ENCODE measurements at regions not wholly inside any gene's neighbourhood (a gene's known extent, or its start where the extent isn't known, plus 50 kb on each side); places are given as distances from the start of the nearest gene placed in this dataset.

DNA sequence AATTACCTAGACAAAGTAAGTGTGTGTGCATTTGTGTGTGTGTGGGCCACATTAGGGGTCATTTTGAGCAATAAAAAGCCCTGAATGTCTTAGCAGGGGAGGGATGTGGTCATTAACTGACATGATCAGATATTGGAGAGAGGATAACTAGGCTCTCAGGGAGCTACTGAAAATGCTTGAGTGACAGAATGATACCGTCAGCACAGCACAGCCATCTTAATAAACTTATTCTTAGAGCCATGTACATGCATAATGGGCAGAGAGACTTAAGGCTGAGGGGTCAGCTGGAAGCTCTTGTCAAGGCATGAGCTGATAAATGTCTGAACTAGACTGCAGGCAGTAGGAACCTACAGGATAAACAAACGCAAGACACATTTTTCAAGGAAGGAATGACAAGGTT lies 239.1 kb upstream of the NCAM1 start:
- no CpG with 5 or more reads among the region's 2 CpGs for WGBS (ENCODE audit: extremely low coverage, insufficient coverage, low lambda C conversion rate)
- Histone ChIP-seq H3K56ac (ENCODE audit: low read length) (no peak overlapping the region), H2AK5ac (ENCODE audit: low read length) (no peak overlapping the region), H3K23ac (ENCODE audit: low read length) (no peak overlapping the region), H3K79me1 (ENCODE audit: low read length) (no peaks in the 10 kb centered on the region), H3K36me3 (ENCODE audit: control insufficient read depth, insufficient read depth, low read length) (no peaks in the 10 kb centered on the region), H3K18ac (ENCODE audit: low read length) (no peak overlapping the region), H2BK5ac (ENCODE audit: low read length) (no peak overlapping the region), H2BK120ac (ENCODE audit: low read depth, low read length) (no peak overlapping the region), H3K27me3 (ENCODE audit: insufficient read depth, low read length, poor library complexity) (no peaks in the 10 kb centered on the region), H3K79me2 (ENCODE audit: control insufficient read depth, insufficient read depth, low read length) (no peaks in the 10 kb centered on the region), H3K9ac (ENCODE audit: low read length) (no peak overlapping the region), H4K5ac (ENCODE audit: low read length) (no peak overlapping the region), H4K8ac (ENCODE audit: low read depth, low read length) (no peak overlapping the region), H3K4me1 (ENCODE audit: control insufficient read depth, low read depth, low read length) (no peaks in the 10 kb centered on the region), H3K27ac (ENCODE audit: low read depth, low read length) (no peak overlapping the region), H3K4me2 (ENCODE audit: low read length) (no peak overlapping the region), H2BK15ac (replicated peaks; ENCODE audit: low read depth) (no peak overlapping the region), H3K4ac (ENCODE audit: low read depth, low read length) (no peak overlapping the region), H3K4me3 (ENCODE audit: low read length) (no peak overlapping the region)
- no peak for DNase-seq

DNA sequence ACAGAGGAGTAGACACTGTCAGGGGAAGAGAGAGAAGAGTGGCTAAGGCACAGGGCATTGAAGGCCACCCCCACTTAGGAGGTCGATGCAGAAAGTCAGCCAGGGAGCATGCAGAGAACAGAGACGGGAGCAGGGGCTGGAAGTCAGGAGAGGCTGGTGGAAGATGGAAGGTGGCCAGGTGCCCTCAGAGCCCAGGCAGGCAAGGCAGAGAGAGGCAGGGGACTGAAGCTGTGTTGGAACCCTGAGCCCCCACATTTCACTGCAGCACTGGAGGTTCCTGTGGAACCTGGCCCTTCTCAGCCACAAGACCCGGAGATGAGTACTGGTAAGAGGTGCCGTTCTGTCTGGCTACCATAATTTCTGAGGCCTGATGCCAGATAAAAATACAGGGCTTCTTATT lies 238.3 kb upstream of the NCAM1 start:
- H3K27me3 ChIP-seq (ENCODE audit: insufficient read depth, low read length, poor library complexity): no peaks in the 10 kb centered on the region
- no peak overlapping the region for H3K23ac ChIP-seq (ENCODE audit: low read length)
- H3K18ac ChIP-seq (ENCODE audit: low read length): no peak overlapping the region

GRCh38 chr11:112723676-112724495 lies 237.3 kb upstream of the NCAM1 start:
- Histone ChIP-seq H2AK5ac (ENCODE audit: low read length) (no peak overlapping the region), H2BK15ac (replicated peaks; ENCODE audit: low read depth) (no peak overlapping the region), H4K5ac (ENCODE audit: low read length) (no peak overlapping the region), H3K27ac (ENCODE audit: low read depth, low read length) (no peak overlapping the region), H3K56ac (ENCODE audit: low read length) (no peak overlapping the region), H2BK5ac (ENCODE audit: low read length) (no peak overlapping the region), H3K27me3 (ENCODE audit: insufficient read depth, low read length, poor library complexity) (no peaks in the 10 kb centered on the region), H3K4me1 (ENCODE audit: control insufficient read depth, low read depth, low read length) (no peaks in the 10 kb centered on the region), H2BK120ac (ENCODE audit: low read depth, low read length) (no peak overlapping the region), H3K9ac (ENCODE audit: low read length) (no peak overlapping the region), H3K4ac (ENCODE audit: low read depth, low read length) (no peak overlapping the region), H3K18ac (ENCODE audit: low read length) (no peak overlapping the region), H3K4me3 (ENCODE audit: low read length) (no peak overlapping the region), H3K4me2 (ENCODE audit: low read length) (no peak overlapping the region), H3K36me3 (ENCODE audit: control insufficient read depth, insufficient read depth, low read length) (no peaks in the 10 kb centered on the region), H4K8ac (ENCODE audit: low read depth, low read length) (no peak overlapping the region), H3K79me2 (ENCODE audit: control insufficient read depth, insufficient read depth, low read length) (no peaks in the 10 kb centered on the region), H3K23ac (ENCODE audit: low read length) (no peak overlapping the region), H3K79me1 (ENCODE audit: low read length) (no peaks in the 10 kb centered on the region)
- no CpG with 5 or more reads among the region's 13 CpGs for WGBS (ENCODE audit: extremely low coverage, insufficient coverage, low lambda C conversion rate)
- DNase-seq: no peak

More for the DNA sequence above, 238.3 kb upstream of the NCAM1 start:
- no peak overlapping the region for H3K4me3 ChIP-seq (ENCODE audit: low read length)
- no peak overlapping the region for H3K9ac ChIP-seq (ENCODE audit: low read length)
- no peaks in the 10 kb centered on the region for H3K79me2 ChIP-seq (ENCODE audit: control insufficient read depth, insufficient read depth, low read length)
- no peak overlapping the region for H2BK5ac ChIP-seq (ENCODE audit: low read length)
- H3K27ac ChIP-seq (ENCODE audit: low read depth, low read length): no peak overlapping the region
- no peak overlapping the region for H3K56ac ChIP-seq (ENCODE audit: low read length)
- no peak overlapping the region for H4K8ac ChIP-seq (ENCODE audit: low read depth, low read length)
- no peak overlapping the region for H2AK5ac ChIP-seq (ENCODE audit: low read length)
- no peak overlapping the region for H2BK15ac ChIP-seq (replicated peaks; ENCODE audit: low read depth)
- no peak overlapping the region for H3K4ac ChIP-seq (ENCODE audit: low read depth, low read length)
- no peaks in the 10 kb centered on the region for H3K36me3 ChIP-seq (ENCODE audit: control insufficient read depth, insufficient read depth, low read length)
- WGBS (ENCODE audit: extremely low coverage, insufficient coverage, low lambda C conversion rate): no CpG with 5 or more reads among the region's 4 CpGs
- DNase-seq: no peak
- H3K4me2 ChIP-seq (ENCODE audit: low read length): no peak overlapping the region
- no peaks in the 10 kb centered on the region for H3K4me1 ChIP-seq (ENCODE audit: control insufficient read depth, low read depth, low read length)
- H3K79me1 ChIP-seq (ENCODE audit: low read length): no peaks in the 10 kb centered on the region
- no peak overlapping the region for H2BK120ac ChIP-seq (ENCODE audit: low read depth, low read length)
- H4K5ac ChIP-seq (ENCODE audit: low read length): no peak overlapping the region

DNA sequence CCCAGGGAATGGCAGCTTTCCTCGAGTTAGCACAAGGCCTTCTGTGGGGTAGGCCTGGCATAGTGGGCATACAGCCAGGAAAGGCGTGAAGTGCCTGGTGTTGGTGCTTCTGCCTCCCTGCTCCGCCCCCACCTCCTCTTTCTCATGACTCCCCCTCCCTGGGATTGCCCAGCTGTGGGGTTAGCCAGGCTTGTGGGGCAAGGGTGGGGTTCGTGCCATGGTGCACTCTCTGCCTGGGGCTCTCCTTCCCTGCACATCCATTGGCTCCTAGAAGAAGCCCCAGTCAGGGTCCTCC lies 236.8 kb upstream of the NCAM1 start:
- no peaks in the 10 kb centered on the region for H3K36me3 ChIP-seq (ENCODE audit: control insufficient read depth, insufficient read depth, low read length)
- no CpG with 5 or more reads among the region's 4 CpGs for WGBS (ENCODE audit: extremely low coverage, insufficient coverage, low lambda C conversion rate)
- no peak overlapping the region for H3K4ac ChIP-seq (ENCODE audit: low read depth, low read length)
- H3K4me3 ChIP-seq (ENCODE audit: low read length): no peak overlapping the region
- no peak overlapping the region for H3K56ac ChIP-seq (ENCODE audit: low read length)
- no peak overlapping the region for H3K4me2 ChIP-seq (ENCODE audit: low read length)
- no peak overlapping the region for H2BK15ac ChIP-seq (replicated peaks; ENCODE audit: low read depth)
- H2BK120ac ChIP-seq (ENCODE audit: low read depth, low read length): no peak overlapping the region
- no peak overlapping the region for H3K27ac ChIP-seq (ENCODE audit: low read depth, low read length)
- H3K79me2 ChIP-seq (ENCODE audit: control insufficient read depth, insufficient read depth, low read length): no peaks in the 10 kb centered on the region
- H3K27me3 ChIP-seq (ENCODE audit: insufficient read depth, low read length, poor library complexity): no peaks in the 10 kb centered on the region
- H3K9ac ChIP-seq (ENCODE audit: low read length): no peak overlapping the region
- H3K18ac ChIP-seq (ENCODE audit: low read length): no peak overlapping the region
- H4K8ac ChIP-seq (ENCODE audit: low read depth, low read length): no peak overlapping the region
- H2BK5ac ChIP-seq (ENCODE audit: low read length): no peak overlapping the region
- no peaks in the 10 kb centered on the region for H3K79me1 ChIP-seq (ENCODE audit: low read length)
- no peak overlapping the region for H4K5ac ChIP-seq (ENCODE audit: low read length)
- H3K23ac ChIP-seq (ENCODE audit: low read length): no peak overlapping the region
- no peaks in the 10 kb centered on the region for H3K4me1 ChIP-seq (ENCODE audit: control insufficient read depth, low read depth, low read length)
- no peak overlapping the region for H2AK5ac ChIP-seq (ENCODE audit: low read length)
- no peak for DNase-seq

GRCh38 chr11:112725636-112726035 lies 235.6 kb upstream of the NCAM1 start:
- no CpG with 5 or more reads among the region's 3 CpGs for WGBS (ENCODE audit: extremely low coverage, insufficient coverage, low lambda C conversion rate)

GRCh38 chr11:112727341-112727841 lies 233.8 kb upstream of the NCAM1 start:
- Histone ChIP-seq H3K4me2 (ENCODE audit: low read length) (no peak overlapping the region), H4K8ac (ENCODE audit: low read depth, low read length) (no peak overlapping the region), H3K4me1 (ENCODE audit: control insufficient read depth, low read depth, low read length) (no peaks in the 10 kb centered on the region), H3K18ac (ENCODE audit: low read length) (no peak overlapping the region), H2BK120ac (ENCODE audit: low read depth, low read length) (no peak overlapping the region), H3K27ac (ENCODE audit: low read depth, low read length) (no peak overlapping the region), H3K4me3 (ENCODE audit: low read length) (no peak overlapping the region), H3K36me3 (ENCODE audit: control insufficient read depth, insufficient read depth, low read length) (no peaks in the 10 kb centered on the region), H3K79me2 (ENCODE audit: control insufficient read depth, insufficient read depth, low read length) (no peaks in the 10 kb centered on the region), H4K5ac (ENCODE audit: low read length) (no peak overlapping the region), H3K79me1 (ENCODE audit: low read length) (no peaks in the 10 kb centered on the region), H2AK5ac (ENCODE audit: low read length) (no peak overlapping the region), H3K4ac (ENCODE audit: low read depth, low read length) (no peak overlapping the region), H2BK5ac (ENCODE audit: low read length) (no peak overlapping the region), H2BK15ac (replicated peaks; ENCODE audit: low read depth) (no peak overlapping the region), H3K23ac (ENCODE audit: low read length) (no peak overlapping the region), H3K9ac (ENCODE audit: low read length) (no peak overlapping the region), H3K56ac (ENCODE audit: low read length) (no peak overlapping the region), H3K27me3 (ENCODE audit: insufficient read depth, low read length, poor library complexity) (no peaks in the 10 kb centered on the region)
- WGBS (ENCODE audit: extremely low coverage, insufficient coverage, low lambda C conversion rate): no CpG with 5 or more reads among the region's 3 CpGs
- DNase-seq: no peak

More at GRCh38 chr11:112725636-112726035, 235.6 kb upstream of the NCAM1 start:
- no peak overlapping the region for H4K5ac ChIP-seq (ENCODE audit: low read length)
- no peaks in the 10 kb centered on the region for H3K79me2 ChIP-seq (ENCODE audit: control insufficient read depth, insufficient read depth, low read length)
- H3K23ac ChIP-seq (ENCODE audit: low read length): no peak overlapping the region
- no peak overlapping the region for H3K4ac ChIP-seq (ENCODE audit: low read depth, low read length)
- DNase-seq: no peak
- H3K4me2 ChIP-seq (ENCODE audit: low read length): no peak overlapping the region
- no peak overlapping the region for H3K4me3 ChIP-seq (ENCODE audit: low read length)
- no peaks in the 10 kb centered on the region for H3K4me1 ChIP-seq (ENCODE audit: control insufficient read depth, low read depth, low read length)
- H3K27ac ChIP-seq (ENCODE audit: low read depth, low read length): no peak overlapping the region
- no peak overlapping the region for H3K9ac ChIP-seq (ENCODE audit: low read length)
- H2BK5ac ChIP-seq (ENCODE audit: low read length): no peak overlapping the region
- H3K56ac ChIP-seq (ENCODE audit: low read length): no peak overlapping the region
- no peak overlapping the region for H2BK15ac ChIP-seq (replicated peaks; ENCODE audit: low read depth)
- H3K36me3 ChIP-seq (ENCODE audit: control insufficient read depth, insufficient read depth, low read length): no peaks in the 10 kb centered on the region
- H3K79me1 ChIP-seq (ENCODE audit: low read length): no peaks in the 10 kb centered on the region
- H3K27me3 ChIP-seq (ENCODE audit: insufficient read depth, low read length, poor library complexity): no peaks in the 10 kb centered on the region
- H2BK120ac ChIP-seq (ENCODE audit: low read depth, low read length): no peak overlapping the region
- H2AK5ac ChIP-seq (ENCODE audit: low read length): no peak overlapping the region
- no peak overlapping the region for H3K18ac ChIP-seq (ENCODE audit: low read length)
- H4K8ac ChIP-seq (ENCODE audit: low read depth, low read length): no peak overlapping the region

All from mesendoderm (in vitro differentiated cells).